ENCODE measurements at regions not wholly inside any gene's neighbourhood (a gene's known extent, or its start where the extent isn't known, plus 50 kb on each side); places are given as distances from the start of the nearest gene placed in this dataset.

GRCh38 chr21:22925032-22925431 lies 1926.8 kb downstream of the NCAM2 start:
- no peak for TF ChIP-seq CTCF (IDR thresholded peaks at IDR 0.05; ENCODE audit: insufficient read depth, low read length, poor library complexity, severe bottlenecking)
- no peak for TF ChIP-seq EZH2phosphoT487 (conservative IDR thresholded peaks at IDR 0.05; ENCODE audit: low read length)
